OCI-LY7 (cell line): ENCODE measurements at regions not wholly inside any gene's neighbourhood (a gene's known extent, or its start where the extent isn't known, plus 50 kb on each side); places are given as distances from the start of the nearest gene placed in this dataset.

Experiments used
- EZH2phosphoT487 ChIP-seq: fragments of 200-600 bp; sonication (generic); IDR thresholded peaks from 2 replicates; pipeline ENCODE4 v1.6.1; 2018; ENCODE audit warnings: low read depth, borderline replicate concordance, mild to moderate bottlenecking, mixed run types, antibody characterized with exemption, low read length, moderate library complexity, mixed read lengths
- TF ChIP-seq, protein P1 (sequence below): fragments of 200-600 bp; sonication (generic); conservative IDR thresholded peaks from 2 replicates; pipeline ENCODE4 v1.5.1; 2014; ENCODE audit warnings: mild to moderate bottlenecking, antibody characterized with exemption, low read length, moderate library complexity, mixed read lengths

GRCh38 chr7:138387755-138388475 is 72.1 kb upstream of the TRIM24 start:
- TF ChIP-seq, protein P1, sequence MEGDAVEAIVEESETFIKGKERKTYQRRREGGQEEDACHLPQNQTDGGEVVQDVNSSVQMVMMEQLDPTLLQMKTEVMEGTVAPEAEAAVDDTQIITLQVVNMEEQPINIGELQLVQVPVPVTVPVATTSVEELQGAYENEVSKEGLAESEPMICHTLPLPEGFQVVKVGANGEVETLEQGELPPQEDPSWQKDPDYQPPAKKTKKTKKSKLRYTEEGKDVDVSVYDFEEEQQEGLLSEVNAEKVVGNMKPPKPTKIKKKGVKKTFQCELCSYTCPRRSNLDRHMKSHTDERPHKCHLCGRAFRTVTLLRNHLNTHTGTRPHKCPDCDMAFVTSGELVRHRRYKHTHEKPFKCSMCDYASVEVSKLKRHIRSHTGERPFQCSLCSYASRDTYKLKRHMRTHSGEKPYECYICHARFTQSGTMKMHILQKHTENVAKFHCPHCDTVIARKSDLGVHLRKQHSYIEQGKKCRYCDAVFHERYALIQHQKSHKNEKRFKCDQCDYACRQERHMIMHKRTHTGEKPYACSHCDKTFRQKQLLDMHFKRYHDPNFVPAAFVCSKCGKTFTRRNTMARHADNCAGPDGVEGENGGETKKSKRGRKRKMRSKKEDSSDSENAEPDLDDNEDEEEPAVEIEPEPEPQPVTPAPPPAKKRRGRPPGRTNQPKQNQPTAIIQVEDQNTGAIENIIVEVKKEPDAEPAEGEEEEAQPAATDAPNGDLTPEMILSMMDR: no peak
- no peak for TF ChIP-seq EZH2phosphoT487
